MM.1S (cell line): ENCODE measurements at regions not wholly inside any gene's neighbourhood (a gene's known extent, or its start where the extent isn't known, plus 50 kb on each side); places are given as distances from the start of the nearest gene placed in this dataset.

Source experiments
- DNase-seq: peaks from one replicate; pipeline ENCODE4 v3.0.0-alpha.2; 2015
- H2AFZ ChIP-seq: fragments of 300-600 bp; sonication (generic); 2 replicates; pipeline ENCODE4 v1.6.0; 2016; ENCODE audit warnings: antibody characterized with exemption, low read length
- H3F3A ChIP-seq: fragments of 300-600 bp; sonication (generic); 2 replicates; pipeline ENCODE4 v1.6.1; 2016; ENCODE audit warnings: mild to moderate bottlenecking, antibody characterized with exemption, low read length, moderate library complexity, mixed read lengths; ENCODE audit not compliant: insufficient read depth
- H3K27ac ChIP-seq: fragments of 300-600 bp; sonication (generic); 2 replicates; pipeline ENCODE4 v1.5.1; 2016; ENCODE audit warnings: mild to moderate bottlenecking, low read length
- H3K27me3 ChIP-seq: fragments of 300-600 bp; sonication (generic); replicated peaks from 2 replicates; pipeline ENCODE4 v1.6.0; 2016; ENCODE audit warnings: low read length; ENCODE audit not compliant: insufficient read depth
- H3K36me3 ChIP-seq: fragments of 300-600 bp; sonication (generic); replicated peaks from 2 replicates; pipeline ENCODE4 v1.6.1; 2016; ENCODE audit warnings: mild to moderate bottlenecking, low read length, mixed read lengths; ENCODE audit not compliant: insufficient read depth
- H3K4me1 ChIP-seq: fragments of 300-600 bp; sonication (generic); 2 replicates; pipeline ENCODE4 v1.6.1; 2016; ENCODE audit warnings: low read length, mixed read lengths
- H3K4me2 ChIP-seq: fragments of 300-600 bp; sonication (generic); 2 replicates; pipeline ENCODE4 v1.6.0; 2016; ENCODE audit warnings: low read depth, low read length
- H3K4me3 ChIP-seq: fragments of 300-600 bp; sonication (generic); 2 replicates; pipeline ENCODE4 v1.5.1; 2016; ENCODE audit warnings: low read length, mixed read lengths
- H3K79me2 ChIP-seq: fragments of 300-600 bp; sonication (generic); 2 replicates; pipeline ENCODE4 v1.6.1; 2016; ENCODE audit warnings: mixed run types, low read length, mixed read lengths
- H3K9ac ChIP-seq: fragments of 300-600 bp; sonication (generic); 2 replicates; pipeline ENCODE4 v1.6.1; 2016; ENCODE audit warnings: low read length, mixed read lengths
- H3K9me2 ChIP-seq: fragments of 300-600 bp; sonication (generic); replicated peaks from 2 replicates; pipeline ENCODE4 v1.6.1; 2016; ENCODE audit warnings: mild to moderate bottlenecking, low read length, mixed read lengths; ENCODE audit not compliant: insufficient read depth
- H3K9me3 ChIP-seq: fragments of 300-600 bp; sonication (generic); replicated peaks from 2 replicates; pipeline ENCODE4 v1.6.1; 2016; ENCODE audit warnings: mild to moderate bottlenecking, low read length, mixed read lengths; ENCODE audit not compliant: insufficient read depth
- H4K20me1 ChIP-seq: fragments of 300-600 bp; sonication (generic); 2 replicates; pipeline ENCODE4 v1.6.1; 2016; ENCODE audit warnings: mild to moderate bottlenecking, low read length, moderate library complexity, mixed read lengths; ENCODE audit not compliant: insufficient read depth
- EZH2 ChIP-seq: fragments of 300-600 bp; sonication (generic); optimal IDR thresholded peaks from 2 replicates; pipeline ENCODE3; 2017; ENCODE audit warnings: low read depth, mild to moderate bottlenecking, antibody characterized with exemption, low read length, mixed read lengths
- EZH2phosphoT487 ChIP-seq: fragments of 300-600 bp; sonication (generic); IDR thresholded peaks from 2 replicates; pipeline ENCODE4 v1.6.1; 2018; ENCODE audit warnings: antibody characterized with exemption, low read length
- TF ChIP-seq, protein P1 (sequence below): fragments of 300-600 bp; sonication (generic); IDR thresholded peaks from 2 replicates; pipeline ENCODE4 v1.5.1; 2016; ENCODE audit warnings: antibody characterized with exemption, low read length, mixed read lengths

DNA sequence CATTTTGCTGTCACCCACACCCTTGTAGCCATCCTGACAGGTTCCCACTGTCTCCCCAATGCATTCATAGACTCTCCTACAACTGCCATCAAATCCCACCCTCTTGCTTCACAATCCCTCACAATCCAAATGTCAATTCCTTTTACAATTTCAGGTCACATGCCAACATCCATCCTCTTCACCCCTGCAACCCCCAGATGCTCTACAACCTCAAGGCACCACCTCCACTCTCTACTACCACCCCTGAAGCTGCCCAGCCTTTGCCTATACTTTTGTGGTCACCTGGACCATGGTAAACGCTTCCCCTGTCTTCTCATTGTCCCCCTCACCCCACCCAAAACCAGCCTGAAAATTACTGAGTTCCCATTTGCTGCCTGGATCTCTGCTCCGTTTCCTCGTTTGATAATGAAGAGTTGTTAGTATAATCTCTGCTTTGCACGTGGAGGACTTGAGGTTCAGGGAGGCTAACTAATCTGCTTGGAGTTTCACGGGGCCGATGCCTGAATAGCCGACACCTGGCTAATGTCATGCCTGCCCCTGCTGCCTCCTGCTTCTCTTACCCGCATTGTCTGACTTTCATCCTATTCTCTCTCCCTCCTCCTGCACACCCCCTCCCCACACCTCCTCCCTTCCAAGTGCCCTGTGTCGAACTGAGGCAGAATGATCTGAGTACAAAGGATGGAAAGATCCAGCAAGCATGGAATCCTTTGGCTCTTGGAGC lies 82.4 kb upstream of the TOX2 start:
- Histone ChIP-seq H3F3A (no peaks in the 10 kb centered on the region), H3K9me3 (no peaks in the 10 kb centered on the region), H4K20me1 (no peaks in the 10 kb centered on the region), H3K9me2 (no peaks in the 10 kb centered on the region), H3K27me3 (no peaks in the 10 kb centered on the region), H3K27ac (no peak overlapping the region), H2AFZ (no peak overlapping the region), H3K9ac (no peak overlapping the region), H3K4me2 (no peak overlapping the region), H3K79me2 (no peaks in the 10 kb centered on the region), H3K4me3 (no peak overlapping the region), H3K4me1 (no peaks in the 10 kb centered on the region), H3K36me3 (no peaks in the 10 kb centered on the region)
- DNase-seq, result no peak
- TF ChIP-seq EZH2phosphoT487 (no peak), EZH2 (no peak)
- TF ChIP-seq, protein P1, sequence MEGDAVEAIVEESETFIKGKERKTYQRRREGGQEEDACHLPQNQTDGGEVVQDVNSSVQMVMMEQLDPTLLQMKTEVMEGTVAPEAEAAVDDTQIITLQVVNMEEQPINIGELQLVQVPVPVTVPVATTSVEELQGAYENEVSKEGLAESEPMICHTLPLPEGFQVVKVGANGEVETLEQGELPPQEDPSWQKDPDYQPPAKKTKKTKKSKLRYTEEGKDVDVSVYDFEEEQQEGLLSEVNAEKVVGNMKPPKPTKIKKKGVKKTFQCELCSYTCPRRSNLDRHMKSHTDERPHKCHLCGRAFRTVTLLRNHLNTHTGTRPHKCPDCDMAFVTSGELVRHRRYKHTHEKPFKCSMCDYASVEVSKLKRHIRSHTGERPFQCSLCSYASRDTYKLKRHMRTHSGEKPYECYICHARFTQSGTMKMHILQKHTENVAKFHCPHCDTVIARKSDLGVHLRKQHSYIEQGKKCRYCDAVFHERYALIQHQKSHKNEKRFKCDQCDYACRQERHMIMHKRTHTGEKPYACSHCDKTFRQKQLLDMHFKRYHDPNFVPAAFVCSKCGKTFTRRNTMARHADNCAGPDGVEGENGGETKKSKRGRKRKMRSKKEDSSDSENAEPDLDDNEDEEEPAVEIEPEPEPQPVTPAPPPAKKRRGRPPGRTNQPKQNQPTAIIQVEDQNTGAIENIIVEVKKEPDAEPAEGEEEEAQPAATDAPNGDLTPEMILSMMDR, result no peak

DNA sequence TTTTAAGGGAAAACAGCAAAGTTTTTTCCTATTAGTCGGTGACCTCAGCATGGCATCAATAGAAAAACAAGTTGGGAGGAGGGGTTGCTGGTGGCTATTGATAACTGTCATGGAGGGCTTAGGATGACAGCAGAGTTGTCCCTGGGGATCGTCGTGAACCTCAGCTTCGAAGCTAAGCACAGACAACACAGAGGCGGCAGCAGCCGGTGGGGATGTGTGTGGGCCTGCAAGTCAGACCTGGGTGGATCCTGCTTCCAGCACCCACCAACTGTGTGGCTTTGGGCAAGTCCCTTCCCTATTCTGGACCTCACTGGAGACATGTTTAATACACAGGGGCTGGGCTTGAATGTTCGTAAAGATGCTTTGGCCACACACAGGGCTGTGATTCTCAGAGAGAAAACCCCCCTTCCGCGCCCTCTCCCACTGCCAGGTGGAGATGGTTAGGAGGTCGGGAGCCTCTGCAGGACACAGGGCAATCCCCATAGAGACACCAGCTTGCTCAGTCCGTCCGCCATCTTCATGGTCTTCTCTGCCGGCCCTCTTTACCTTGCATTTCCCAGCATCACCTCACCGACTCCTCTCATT lies 83.1 kb upstream of the TOX2 start:
- no peaks in the 10 kb centered on the region for H3K4me1 ChIP-seq
- H3K27ac ChIP-seq, result no peak overlapping the region
- TF ChIP-seq EZH2, result no peak
- TF ChIP-seq, protein P1, result no peak
- TF ChIP-seq EZH2phosphoT487, result no peak
- H3K27me3 ChIP-seq, result no peaks in the 10 kb centered on the region
- no peak overlapping the region for H3K9ac ChIP-seq
- no peaks in the 10 kb centered on the region for H3K9me2 ChIP-seq
- no peak overlapping the region for H3K4me3 ChIP-seq
- no peaks in the 10 kb centered on the region for H3K9me3 ChIP-seq
- no peak overlapping the region for H2AFZ ChIP-seq
- no peak overlapping the region for H3K4me2 ChIP-seq
- H4K20me1 ChIP-seq, result no peaks in the 10 kb centered on the region
- DNase-seq, result no peak
- H3K36me3 ChIP-seq, result no peaks in the 10 kb centered on the region
- no peaks in the 10 kb centered on the region for H3K79me2 ChIP-seq
- H3F3A ChIP-seq, result no peaks in the 10 kb centered on the region

DNA sequence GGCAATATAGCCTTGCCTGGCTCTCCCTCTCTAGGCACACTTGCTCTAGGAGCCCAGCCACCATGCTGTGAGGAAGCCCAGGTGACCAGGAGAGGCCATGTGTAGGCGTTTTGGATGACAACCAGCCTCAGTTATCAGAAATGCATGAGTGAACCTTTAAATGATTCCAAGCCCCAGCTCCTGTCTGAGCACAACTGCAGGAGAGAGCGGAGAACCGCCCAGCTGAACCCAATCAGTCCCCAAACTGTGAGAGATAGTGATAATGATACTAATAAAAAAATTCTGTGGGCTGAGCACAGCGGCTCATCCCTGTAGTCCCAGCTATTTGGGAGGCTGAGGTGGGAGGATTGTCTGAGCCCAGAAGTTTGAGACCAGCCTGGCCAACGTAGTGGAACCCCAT lies 83.8 kb upstream of the TOX2 start:
- Histone ChIP-seq H3K9me2 (no peaks in the 10 kb centered on the region), H4K20me1 (no peaks in the 10 kb centered on the region), H3K4me1 (no peaks in the 10 kb centered on the region), H3K36me3 (no peaks in the 10 kb centered on the region), H3K79me2 (no peaks in the 10 kb centered on the region), H3K9me3 (no peaks in the 10 kb centered on the region), H3K27ac (no peak overlapping the region), H3F3A (no peaks in the 10 kb centered on the region), H3K4me2 (no peak overlapping the region), H3K27me3 (no peaks in the 10 kb centered on the region), H3K4me3 (no peak overlapping the region), H2AFZ (no peak overlapping the region), H3K9ac (no peak overlapping the region)
- TF ChIP-seq, protein P1, result no peak
- TF ChIP-seq EZH2phosphoT487 (no peak), EZH2 (no peak)
- DNase-seq, result no peak
